ENCODE measurements at regions not wholly inside any gene's neighbourhood (a gene's known extent, or its start where the extent isn't known, plus 50 kb on each side); places are given as distances from the start of the nearest gene placed in this dataset.

GRCh38 chr3:6264906-6265305 is 596.0 kb upstream of the GRM7 start:
- TF ChIP-seq, protein P1, sequence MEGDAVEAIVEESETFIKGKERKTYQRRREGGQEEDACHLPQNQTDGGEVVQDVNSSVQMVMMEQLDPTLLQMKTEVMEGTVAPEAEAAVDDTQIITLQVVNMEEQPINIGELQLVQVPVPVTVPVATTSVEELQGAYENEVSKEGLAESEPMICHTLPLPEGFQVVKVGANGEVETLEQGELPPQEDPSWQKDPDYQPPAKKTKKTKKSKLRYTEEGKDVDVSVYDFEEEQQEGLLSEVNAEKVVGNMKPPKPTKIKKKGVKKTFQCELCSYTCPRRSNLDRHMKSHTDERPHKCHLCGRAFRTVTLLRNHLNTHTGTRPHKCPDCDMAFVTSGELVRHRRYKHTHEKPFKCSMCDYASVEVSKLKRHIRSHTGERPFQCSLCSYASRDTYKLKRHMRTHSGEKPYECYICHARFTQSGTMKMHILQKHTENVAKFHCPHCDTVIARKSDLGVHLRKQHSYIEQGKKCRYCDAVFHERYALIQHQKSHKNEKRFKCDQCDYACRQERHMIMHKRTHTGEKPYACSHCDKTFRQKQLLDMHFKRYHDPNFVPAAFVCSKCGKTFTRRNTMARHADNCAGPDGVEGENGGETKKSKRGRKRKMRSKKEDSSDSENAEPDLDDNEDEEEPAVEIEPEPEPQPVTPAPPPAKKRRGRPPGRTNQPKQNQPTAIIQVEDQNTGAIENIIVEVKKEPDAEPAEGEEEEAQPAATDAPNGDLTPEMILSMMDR (IDR thresholded peaks at IDR 0.05), result no peak
- TF ChIP-seq POLR2A (IDR thresholded peaks at IDR 0.05), result no peak
